GM21515 (cell line): ENCODE measurements at regions not wholly inside any gene's neighbourhood (a gene's known extent, or its start where the extent isn't known, plus 50 kb on each side); places are given as distances from the start of the nearest gene placed in this dataset.
"Not testable (repeated sequence)": the region's sequence is repeated elsewhere in the genome, so short reads cannot be mapped to it uniquely, and the experiment has no call there.

ENCODE experiments used
- ATAC-seq: cut with Tn5 transposase; IDR thresholded peaks from one replicate; pipeline ENCODE4 v1.9.1; 2021; ENCODE audit not compliant: unreplicated experiment

- ATAC-seq: no peak
Observed at GRCh38 chr5:104904561-104904960, 1342.0 kb upstream of the NUDT12 start.

GRCh38 chr5:104903941-104904340 is 1341.4 kb upstream of the NUDT12 start:
- ATAC-seq: no peak

- ATAC-seq: no peak
Observed at GRCh38 chr5:104891596-104891995, 1329.0 kb upstream of the NUDT12 start.

GRCh38 chr5:104890767-104891166 is 1328.2 kb upstream of the NUDT12 start:
- no peak for ATAC-seq

GRCh38 chr5:104859437-104859836 is 1296.8 kb upstream of the NUDT12 start:
- ATAC-seq: no peak

- not testable (repeated sequence) for ATAC-seq
Observed at GRCh38 chr5:104852099-104852498, 1289.5 kb upstream of the NUDT12 start.

GRCh38 chr5:104845541-104845940 is 1283.0 kb upstream of the NUDT12 start:
- ATAC-seq: no peak

GRCh38 chr5:104843822-104844221 is 1281.2 kb upstream of the NUDT12 start:
- no peak for ATAC-seq

- ATAC-seq: no peak
Observed at GRCh38 chr5:104840284-104840683, 1277.7 kb upstream of the NUDT12 start.

- not testable (repeated sequence) for ATAC-seq
Observed at GRCh38 chr5:104831515-104831914, 1268.9 kb upstream of the NUDT12 start.

- ATAC-seq: no peak
Observed at GRCh38 chr5:104821606-104822005, 1259.0 kb upstream of the NUDT12 start.

GRCh38 chr5:104817127-104817526 is 1254.5 kb upstream of the NUDT12 start:
- ATAC-seq: no peak

GRCh38 chr5:104815212-104815611 is 1252.6 kb upstream of the NUDT12 start:
- no peak for ATAC-seq

GRCh38 chr5:104800440-104801048 is 1238.0 kb upstream of the NUDT12 start:
- ATAC-seq: no peak

- ATAC-seq: no peak
Observed at GRCh38 chr5:104793755-104794080, 1231.1 kb upstream of the NUDT12 start.

- no peak for ATAC-seq
Observed at GRCh38 chr5:104793031-104793754, 1230.6 kb upstream of the NUDT12 start.

- no peak for ATAC-seq
Observed at GRCh38 chr5:104789366-104789765, 1226.8 kb upstream of the NUDT12 start.

GRCh38 chr5:104785097-104785496 is 1222.5 kb upstream of the NUDT12 start:
- ATAC-seq: no peak

GRCh38 chr5:104774372-104774771 is 1211.8 kb upstream of the NUDT12 start:
- no peak for ATAC-seq

- no peak for ATAC-seq
Observed at GRCh38 chr5:104764197-104764596, 1201.6 kb upstream of the NUDT12 start.

GRCh38 chr5:104763216-104763615 is 1200.6 kb upstream of the NUDT12 start:
- ATAC-seq: no peak

GRCh38 chr5:104757915-104758314 is 1195.3 kb upstream of the NUDT12 start:
- no peak for ATAC-seq

- no peak for ATAC-seq
Observed at GRCh38 chr5:104755806-104756205, 1193.2 kb upstream of the NUDT12 start.
